ENCODE measurements at regions not wholly inside any gene's neighbourhood (a gene's known extent, or its start where the extent isn't known, plus 50 kb on each side); places are given as distances from the start of the nearest gene placed in this dataset.
"Not testable (repeated sequence)": the region's sequence is repeated elsewhere in the genome, so short reads cannot be mapped to it uniquely, and the experiment has no call there.

DNA sequence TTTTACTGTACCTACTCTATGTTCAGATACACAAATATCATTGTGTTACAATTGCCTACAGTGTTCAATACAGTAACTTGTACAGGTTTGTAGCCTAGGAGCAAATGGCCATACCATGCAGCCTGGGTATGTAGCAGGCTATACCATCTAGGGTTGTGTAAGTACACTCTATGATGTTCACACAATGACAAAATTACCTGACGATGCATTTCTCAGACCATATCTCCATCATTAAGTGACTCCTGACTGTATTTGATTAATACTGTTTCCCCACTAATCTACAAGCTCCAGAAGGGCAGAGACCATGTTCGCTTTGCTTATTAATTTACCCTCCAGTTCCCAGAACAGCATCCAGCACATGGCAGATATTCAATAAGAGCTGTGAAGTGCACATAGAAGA, 372.2 kb downstream of the METTL4 start:
- no peak for DNase-seq

DNA sequence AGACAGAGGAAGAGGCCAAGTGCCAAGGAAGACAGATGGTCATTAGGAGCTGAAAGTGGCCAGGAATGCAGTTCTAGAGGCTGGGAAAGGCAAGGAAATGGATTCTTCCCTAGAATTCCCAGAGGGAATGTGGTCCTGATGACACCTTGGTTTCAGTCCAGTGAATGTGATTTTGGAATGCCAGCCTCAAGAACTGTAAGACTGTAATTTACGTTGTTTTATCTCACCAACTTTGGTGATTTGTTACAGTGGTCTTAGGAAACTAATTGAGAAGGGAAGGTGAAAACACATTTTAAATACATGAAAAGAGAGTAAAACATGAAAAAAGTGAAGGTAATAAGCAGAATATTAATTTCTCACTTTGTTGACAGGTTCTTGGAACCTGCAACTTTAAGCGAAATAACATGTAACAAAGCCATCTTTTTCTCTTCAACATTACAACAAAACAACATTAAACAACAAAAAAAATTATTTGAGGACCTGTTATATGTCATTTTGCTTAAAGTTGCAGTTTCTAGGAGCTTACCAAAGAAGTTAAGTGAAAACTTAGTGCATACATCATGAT, 370.2 kb downstream of the METTL4 start:
- no peak for DNase-seq

DNA sequence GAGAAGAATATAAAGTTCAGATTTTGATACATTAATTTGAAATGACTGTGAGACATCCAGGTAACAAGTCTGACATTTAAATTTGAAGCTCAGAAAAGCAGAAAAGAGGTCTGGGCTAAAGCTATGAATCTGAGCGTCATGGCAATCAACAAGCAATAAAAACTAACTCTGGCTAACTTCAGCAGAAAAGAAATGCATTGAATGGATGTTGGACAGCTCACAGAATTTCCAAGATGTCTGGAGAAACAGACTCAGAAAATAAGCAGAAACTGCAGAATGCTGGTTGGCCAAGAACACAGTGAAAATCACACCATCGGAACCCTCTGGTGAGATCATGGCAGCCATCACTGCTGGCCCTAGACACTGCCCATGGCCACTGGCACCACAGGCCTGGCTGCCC, 366.6 kb downstream of the METTL4 start:
- DNase-seq, result no peak

DNA sequence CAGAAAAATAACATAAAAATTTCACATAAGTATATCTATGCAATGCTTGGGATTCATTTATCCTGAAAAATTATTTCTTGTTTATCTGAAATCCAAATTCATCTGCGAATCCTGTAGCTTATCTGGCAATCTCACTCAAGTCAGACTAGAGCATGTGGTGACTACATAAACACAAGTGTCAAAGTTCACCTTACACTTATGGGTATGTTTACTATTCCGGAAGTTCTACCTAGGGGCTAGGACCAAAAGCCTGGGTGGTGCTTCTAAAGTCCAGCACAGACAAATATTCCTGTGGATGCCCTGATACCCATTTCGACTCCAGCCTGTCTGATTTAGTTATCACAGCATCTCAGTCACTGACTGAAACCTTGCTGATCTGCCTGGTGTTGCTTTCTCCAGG, 364.0 kb downstream of the METTL4 start:
- no peak for DNase-seq

DNA sequence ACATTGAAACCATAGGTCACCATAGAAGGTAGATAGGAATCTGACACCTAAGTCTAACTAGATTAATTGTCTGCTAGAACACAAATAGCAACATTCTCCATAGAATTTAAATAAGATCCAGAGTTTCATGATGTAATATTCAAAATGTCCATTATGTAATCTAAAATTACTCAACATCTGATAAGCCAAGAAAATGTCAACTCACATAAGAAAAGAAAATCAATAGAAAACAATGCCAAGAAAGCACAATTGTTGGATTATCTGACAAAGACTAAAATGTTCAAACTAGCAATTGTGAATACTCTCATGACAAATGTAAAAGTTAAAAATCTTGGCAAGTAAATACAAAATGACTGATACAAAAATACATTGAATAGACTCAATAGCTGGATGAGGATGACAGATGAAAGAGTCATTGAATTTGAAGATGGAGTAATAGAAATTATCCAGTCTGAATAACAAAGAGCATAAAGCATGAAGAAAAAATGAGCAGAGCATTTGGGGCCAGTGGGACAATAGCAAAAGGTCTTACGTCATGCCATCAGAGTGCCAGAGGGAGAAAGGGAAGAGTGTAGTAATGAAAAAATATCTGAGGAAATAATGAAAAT, 358.6 kb downstream of the METTL4 start:
- DNase-seq, result no peak

DNA sequence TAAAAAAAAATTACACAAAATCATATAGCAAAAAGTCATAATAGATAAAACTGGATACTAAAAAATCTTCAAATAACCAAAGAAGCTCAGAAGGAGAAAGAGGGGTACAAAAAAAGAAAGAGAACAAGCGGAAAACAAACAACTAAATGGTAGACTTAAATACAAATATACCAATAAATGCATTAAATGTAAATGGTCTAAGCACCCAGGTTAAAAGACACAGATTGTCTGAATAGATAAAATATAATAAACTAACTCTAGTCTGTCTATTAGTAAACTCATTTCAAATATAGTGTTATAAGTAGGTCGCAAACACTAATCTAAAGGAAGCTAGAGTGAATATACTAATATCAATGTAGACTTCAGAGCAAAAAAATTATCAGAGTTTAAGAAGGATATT, 357.4 kb downstream of the METTL4 start:
- no peak for DNase-seq

DNA sequence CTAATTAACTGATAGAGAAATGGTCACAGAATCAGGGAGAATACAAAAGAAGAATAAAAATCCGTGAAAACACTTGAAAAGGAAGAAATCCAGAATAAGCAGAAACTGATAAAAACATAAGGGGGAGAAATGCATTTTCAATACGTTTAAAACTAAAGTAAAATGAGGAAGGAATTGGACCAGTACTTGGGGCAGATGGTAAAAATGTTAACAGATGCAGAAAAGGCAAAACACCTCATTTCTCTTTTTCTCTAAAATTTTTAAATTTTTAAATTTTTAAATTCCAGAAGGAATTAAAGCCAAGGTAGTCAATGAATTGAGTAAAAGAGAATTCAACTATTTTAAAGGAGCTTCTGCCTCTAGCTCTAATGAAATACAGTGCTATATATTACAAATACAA, 353.9 kb downstream of the METTL4 start:
- no peak for DNase-seq

DNA sequence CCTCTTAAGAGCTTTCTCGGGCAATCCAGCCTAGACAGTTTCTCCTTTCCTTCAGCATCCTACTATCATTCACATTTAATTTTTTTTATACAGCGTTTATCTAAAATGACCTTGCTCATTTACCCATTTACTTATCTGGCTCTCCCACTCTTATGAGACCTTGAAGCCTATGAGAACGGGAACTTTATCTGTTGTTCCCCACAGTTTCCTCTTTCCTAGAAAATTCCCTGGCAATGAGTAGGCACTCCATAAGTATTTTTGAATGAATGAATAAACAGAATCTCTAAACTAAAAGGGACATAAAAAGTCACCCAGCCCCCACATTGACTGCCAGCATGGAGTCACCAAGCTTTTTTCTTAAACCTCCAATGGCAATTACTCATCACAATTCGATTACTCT, 353.2 kb downstream of the METTL4 start:
- no peak for DNase-seq

DNA sequence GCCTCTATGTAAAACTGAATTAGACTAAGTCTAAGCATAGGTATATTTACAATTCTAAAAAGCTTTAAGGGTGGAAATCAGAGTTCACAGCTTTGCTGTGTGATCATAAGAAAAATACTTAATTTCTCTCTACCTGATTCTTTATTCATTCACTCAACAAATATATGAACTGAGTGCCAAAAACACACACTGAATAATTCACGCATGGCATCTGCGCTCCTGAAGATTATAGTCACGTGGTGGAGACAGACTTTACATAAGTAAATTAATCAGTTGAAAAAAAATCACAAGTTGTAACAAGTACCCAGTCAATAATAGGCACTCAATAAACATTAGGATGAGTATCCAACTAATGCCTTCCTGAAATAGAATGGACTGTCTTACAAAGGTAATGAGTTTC, 351.6 kb downstream of the METTL4 start:
- DNase-seq, result no peak

DNA sequence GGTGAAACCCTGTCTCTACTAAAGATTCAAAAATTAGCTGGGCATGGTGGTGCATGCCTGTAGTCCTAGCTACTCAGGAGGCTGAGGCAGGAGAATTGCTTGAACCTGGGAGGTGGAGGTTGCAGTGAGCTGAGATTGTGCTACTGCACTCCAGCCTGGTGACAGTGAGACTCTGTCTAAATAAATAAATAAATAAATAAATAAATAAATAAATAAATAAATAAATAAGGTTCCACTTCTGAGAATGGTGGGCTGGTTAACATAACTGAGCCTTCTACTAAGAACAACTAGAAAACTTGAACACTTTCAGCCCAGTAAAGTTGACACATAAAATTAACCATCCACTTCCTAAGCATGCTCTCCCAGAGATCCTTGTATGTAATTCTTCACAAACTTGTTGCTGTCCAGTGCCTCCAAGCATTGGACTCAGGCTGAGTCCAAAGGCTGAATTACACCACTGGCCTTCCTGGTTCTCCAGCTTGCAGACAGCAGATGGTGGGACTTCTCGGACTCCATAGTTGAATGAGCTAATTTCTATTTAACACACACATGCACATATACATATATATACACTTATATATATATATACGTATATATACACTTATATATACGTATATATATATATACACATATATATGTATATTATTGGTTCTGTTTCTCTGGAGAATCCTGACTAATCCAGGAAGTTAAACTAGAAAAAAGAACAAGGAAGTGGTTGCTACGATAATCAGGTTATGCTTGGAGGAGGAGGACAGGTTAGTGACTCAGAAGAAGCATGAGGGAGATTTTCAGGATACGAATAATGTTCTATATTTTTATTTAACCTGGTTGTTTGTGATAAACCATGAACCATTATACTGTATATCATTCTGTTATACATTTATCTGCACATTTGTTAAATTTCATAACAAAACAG, 348.8 kb downstream of the METTL4 start:
- DNase-seq, result no peak

DNA sequence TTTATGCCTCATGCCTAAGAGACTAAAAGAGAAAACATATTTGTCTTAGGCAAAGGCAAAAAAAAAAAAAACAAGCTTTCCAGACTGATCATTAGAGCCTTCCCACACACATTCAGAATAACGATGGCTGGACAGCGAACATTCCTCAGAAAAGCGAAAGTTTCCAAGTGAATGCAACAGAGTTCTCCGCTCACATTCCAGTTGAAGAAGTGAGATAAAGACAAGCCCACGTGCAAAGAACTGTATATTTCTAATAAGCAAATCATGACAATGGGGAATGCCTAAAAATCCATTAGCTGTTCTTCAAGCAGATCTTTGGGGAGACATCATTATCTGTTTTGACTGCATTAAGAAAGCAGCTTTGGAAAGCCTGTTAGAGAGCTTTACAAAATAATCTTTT, 347.9 kb downstream of the METTL4 start:
- no peak for DNase-seq

DNA sequence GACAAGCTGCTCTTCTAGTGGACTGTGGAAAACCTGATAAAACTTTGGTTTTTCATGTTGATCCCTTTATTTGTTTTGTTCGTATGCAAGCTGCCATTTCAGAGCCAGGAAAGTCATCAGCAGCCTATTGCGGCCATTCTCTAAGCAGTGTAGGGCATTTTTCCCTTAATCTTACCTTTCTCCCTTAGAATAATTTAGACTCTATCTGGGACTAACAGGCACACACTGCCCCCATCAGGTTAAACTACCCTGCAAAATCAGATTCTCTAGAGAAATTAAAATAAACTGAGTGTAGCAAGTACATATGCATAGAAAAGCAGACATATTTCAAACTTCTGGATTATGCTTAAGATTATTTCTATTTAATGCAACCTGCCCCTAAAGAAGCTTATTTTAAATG, 347.5 kb downstream of the METTL4 start:
- DNase-seq, result peak; percentile 36 to 50

DNA sequence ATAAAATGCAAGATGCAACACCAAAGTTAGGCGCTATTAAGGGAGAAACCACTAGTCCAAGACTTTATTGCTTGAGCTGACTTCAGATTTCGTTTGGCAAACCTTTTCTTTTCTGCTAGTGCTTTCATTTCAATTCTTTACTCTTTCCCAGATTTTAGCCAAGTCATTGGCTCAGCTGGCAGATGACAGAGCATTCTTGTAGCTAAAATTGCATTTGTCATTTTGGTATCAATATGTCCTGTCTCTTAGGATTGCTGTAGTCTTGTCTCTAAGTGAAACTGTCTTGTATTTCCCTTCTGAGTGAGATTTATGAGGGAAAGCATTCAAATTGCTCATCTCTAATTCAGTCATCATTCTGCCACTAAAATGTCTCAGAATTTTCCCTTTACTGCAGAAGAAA, 335.1 kb downstream of the METTL4 start:
- DNase-seq, result no peak

DNA sequence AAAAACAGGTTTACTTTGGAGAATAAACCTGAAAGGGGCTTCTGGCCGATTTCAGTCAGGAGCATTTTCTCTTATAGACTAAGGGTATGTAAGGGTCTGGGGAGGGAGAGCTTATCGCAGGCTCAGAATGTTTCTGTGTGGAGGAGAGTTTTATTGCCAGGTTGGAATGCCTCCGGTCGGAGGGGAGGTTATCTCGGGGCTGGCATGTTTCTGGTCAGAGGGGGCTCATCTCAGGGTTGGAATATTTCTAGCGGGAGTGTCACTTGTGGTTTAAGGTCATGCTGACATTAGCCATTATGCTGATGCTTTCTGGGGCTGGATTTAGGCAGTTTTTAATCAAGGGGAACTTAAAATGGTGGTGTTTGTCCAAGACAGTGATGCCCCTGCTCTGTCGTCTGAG, 333.6 kb downstream of the METTL4 start:
- DNase-seq, result no peak

DNA sequence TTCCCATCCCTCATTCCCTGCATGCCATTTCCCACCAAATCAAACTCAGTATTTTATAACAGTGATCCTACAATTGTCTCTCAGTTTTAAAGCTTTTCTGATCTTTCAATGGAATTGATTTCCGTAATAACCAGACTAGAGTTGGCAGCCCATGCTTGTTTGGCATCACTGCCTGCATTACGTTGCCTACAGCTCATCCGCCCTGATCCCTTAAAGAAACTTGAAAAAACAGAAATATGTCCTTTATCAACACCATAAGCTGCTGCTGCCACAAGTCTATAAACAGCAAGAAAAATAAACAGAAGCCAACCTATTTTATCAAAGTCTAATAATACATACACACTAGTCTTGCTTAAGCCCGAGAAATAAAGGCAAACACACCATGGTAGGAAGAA, 331.0 kb downstream of the METTL4 start:
- DNase-seq, result no peak

DNA sequence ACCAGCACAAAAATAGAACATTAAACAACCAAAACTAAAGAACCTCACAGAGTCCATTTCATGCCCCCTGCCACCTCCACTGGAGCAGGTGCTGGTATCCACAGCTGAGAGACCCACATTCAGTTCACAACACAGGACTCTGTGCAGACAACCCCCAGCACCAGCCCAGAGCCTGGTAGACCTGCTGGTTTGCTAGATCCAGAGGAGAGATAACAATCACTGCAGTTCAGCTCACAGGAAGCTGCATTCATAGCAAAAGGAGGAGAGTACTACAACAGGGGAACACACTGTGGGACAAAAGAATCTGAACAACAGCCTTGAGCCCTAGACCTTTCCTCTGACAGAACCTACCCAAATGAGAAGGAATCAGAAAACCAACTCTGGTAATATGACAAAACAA, 326.7 kb downstream of the METTL4 start:
- DNase-seq, result no peak

DNA sequence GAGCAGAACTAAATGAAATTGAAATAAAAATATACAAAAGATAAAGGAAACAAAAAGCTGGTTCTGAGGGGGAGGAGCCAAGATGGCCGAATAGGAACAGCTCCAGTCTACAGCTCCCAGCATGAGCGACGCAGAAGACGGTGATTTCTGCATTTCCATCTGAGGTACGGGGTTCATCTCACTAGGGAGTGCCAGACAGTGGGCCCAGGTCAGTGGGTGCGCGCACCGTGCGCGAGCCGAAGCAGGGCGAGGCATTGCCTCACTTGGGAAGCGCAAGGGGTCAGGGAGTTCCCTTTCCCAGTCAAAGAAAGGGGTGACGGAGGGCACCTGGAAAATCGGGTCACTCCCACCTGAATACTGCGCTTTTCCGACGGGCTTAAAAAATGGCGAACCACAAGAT, 324.2 kb downstream of the METTL4 start:
- DNase-seq, result not testable (repeated sequence)

DNA sequence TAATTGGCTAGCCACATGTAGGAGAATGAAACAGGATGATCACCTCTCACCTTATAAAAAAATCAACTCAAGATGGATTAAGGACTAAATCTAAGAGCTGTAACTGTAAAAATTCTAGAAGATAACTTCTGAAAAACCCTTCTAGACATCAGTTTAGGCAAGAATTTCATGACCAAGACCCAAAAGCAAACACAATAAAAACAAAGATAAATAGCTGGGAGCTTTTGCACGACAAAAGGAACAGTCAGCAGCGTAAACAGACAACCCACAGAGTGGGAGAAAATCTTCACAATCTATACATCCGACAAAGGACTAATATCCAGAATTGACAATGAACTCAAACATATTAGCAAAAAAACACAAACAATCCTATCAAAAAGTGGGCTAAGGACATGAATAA, 316.3 kb downstream of the METTL4 start:
- DNase-seq, result no peak

DNA sequence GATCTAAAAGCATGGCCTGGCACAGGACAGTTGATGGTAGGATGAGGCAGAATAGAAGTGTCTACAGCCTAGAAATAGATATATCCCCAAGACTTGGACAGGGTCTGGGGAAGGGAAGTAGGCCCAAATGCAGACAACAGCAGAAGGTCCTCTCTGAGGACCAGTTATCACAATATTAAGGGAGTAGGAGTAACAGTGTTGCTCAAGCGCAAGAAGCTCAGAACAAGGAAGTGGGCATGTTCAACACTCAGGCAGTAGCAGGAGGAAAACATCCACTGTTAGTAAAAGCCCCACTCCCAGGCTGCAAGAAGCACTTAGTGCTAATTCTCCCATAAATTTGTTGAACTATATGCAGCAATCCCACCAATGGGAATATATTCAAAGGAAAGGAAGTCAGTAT, 314.7 kb downstream of the METTL4 start:
- no peak for DNase-seq

DNA sequence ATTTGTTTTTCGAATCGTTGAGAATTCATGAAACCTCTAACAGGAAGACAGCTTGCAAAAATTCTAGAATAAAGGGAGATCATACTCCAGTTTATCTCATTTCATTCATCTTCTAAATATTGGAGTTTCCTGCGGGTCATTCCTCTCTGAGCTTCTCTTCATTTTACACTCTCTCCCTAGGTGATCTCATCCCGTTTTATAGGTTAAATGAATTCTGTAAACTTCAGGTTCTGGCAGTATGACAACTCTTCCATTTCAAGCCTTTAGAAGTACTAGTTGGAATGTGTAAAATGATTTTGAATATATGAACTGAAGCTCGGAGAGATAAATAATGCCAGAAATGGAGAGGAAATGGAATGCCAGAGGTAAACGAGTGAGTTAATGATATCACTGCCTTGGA, 312.4 kb downstream of the METTL4 start:
- DNase-seq, result peak in 1 of 2 experiments; percentile 10

DNA sequence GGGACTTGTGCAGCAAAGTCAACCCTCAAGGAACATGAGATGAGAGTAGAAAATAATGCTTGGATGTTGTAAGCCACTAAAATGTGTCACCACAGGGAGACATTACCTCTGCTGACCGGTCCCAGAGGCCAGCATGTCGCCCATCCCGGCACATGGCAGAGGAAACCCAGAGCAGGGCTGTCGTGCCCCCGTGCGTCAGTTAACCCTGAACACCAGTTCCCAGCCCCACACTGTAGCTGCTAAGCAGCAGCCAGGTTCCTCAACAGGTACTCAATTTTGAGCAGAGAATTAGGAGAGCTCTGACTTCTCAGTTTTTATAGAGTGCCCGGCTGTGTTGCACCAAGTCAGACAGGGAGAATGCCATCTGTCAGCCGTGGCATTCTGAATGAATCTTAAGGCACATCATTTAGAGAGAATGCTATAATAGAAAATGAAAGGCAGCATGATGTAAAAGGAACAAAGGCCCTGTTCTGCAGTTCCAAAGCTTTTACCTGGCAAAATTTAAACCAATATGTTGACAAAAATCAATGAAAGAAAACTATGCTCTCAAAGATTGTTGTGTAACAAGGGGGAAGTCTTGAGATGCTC, 307.9 kb downstream of the METTL4 start:
- no peak for DNase-seq

DNA sequence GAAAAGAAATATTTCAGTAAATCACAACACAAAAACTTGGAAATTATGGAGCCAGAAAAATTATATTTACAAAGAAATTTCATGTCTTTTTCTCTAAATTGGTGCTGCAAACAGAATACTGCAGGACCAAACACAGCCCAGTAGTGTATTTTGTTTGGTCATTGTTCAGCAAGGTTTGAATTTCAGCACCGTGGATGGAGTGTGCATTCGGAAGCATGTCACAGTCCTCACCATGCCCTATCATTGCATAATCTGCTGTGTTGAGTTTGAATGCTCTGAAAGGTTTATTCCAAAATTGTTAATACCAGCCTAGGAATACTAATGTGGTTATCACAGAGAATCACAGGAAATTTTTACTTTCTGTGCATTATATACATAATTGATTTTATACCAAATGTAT, 296.7 kb downstream of the METTL4 start:
- no peak for DNase-seq

DNA sequence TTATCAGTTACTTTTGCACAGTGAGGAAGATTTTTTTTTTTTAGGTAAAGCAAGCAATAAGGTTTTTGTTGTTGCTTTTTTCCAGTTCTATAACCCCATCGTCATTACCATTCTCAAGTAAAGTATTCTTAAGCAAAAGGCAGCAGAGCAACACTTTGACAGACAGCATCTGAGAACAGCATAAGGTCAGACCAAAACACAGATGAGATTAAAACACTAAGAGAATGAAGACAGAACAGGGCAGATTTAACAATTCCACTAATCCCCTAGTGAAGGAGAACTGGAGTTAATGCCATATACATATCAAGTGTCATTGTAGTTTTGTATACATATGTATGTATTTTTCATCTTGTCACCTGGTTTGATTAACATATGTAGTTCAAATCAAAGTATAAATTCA, 290.2 kb downstream of the METTL4 start:
- DNase-seq, result no peak
